Gastroesophageal sphincter (tissue), 4 donors: ENCODE measurements at regions not wholly inside any gene's neighbourhood (a gene's known extent, or its start where the extent isn't known, plus 50 kb on each side); places are given as distances from the start of the nearest gene placed in this dataset.

ENCODE experiments used
- ATAC-seq: fragments of 150-250 bp; one replicate; pipeline ENCODE4 v1.9.1; 2016; ENCODE audit warnings: mild to moderate bottlenecking, moderate library complexity
- H3K27ac ChIP-seq, 4 donors: fragments of 200-600 bp; sonication (generic) in 3 of 4; 1 replicate in 3 of 4; 2 replicates in 1 of 4; pipeline ENCODE4 v1.5.1; 2016 to 2019
- H3K27me3 ChIP-seq: fragments of 200-600 bp; sonication (generic); one replicate; pipeline ENCODE4 v1.5.1; 2019
- H3K36me3 ChIP-seq, 2 donors: fragments of 200-600 bp; sonication (generic); one replicate each; pipeline ENCODE4 v1.5.1; 2019; ENCODE audit warnings: control low read depth in 1 of 2
- H3K4me1 ChIP-seq, 3 donors: fragments of 200-600 bp; sonication (generic); 1 replicate in 2 of 3; 2 replicates in 1 of 3; pipeline ENCODE4 v1.5.1; 2016 to 2019; ENCODE audit warnings: control low read depth in 2 of 3
- H3K4me3 ChIP-seq, 2 donors: fragments of 200-600 bp; sonication (generic); one replicate each; pipeline ENCODE4 v1.5.1; 2019; ENCODE audit warnings: mild to moderate bottlenecking in 1 of 2, moderate library complexity in 1 of 2
- H3K9me3 ChIP-seq, 3 donors: fragments of 200-600 bp; sonication (generic); one replicate each; pipeline ENCODE4 v1.5.1; 2017 to 2019; ENCODE audit warnings: control low read depth in 2 of 3
- CTCF ChIP-seq, 4 experiments: fragments of 200-600 bp in 2 of 4; fragments of 450-650 bp in 2 of 4; sonication (generic) in 1 of 4; IDR thresholded peaks; one replicate each; pipeline ENCODE4 v1.5.1; 2017 to 2019; ENCODE audit warnings: antibody characterized with exemption in 4 of 4, mild to moderate bottlenecking in 2 of 4, moderate library complexity in 2 of 4
- EP300 ChIP-seq: sonication (generic); formaldehyde crosslinking; IDR thresholded peaks from one replicate; pipeline ENCODE4 v1.6.1; 2017; ENCODE audit warnings: antibody characterized with exemption, mild to moderate bottlenecking
- POLR2A ChIP-seq, 2 donors: fragments of 450-650 bp; IDR thresholded peaks; one replicate each; pipeline ENCODE4 v1.6.1; 2017; ENCODE audit warnings: antibody characterized with exemption in 2 of 2, mild to moderate bottlenecking in 2 of 2, moderate library complexity in 1 of 2
- POLR2AphosphoS5 ChIP-seq: sonication (generic); formaldehyde crosslinking; IDR thresholded peaks from one replicate; pipeline ENCODE4 v1.6.1; 2017; ENCODE audit warnings: antibody characterized with exemption
- WGBS, 2 donors: methylation state at CpG; one replicate each; pipeline ENCODE4 v1.1.5; 2018; ENCODE audit warnings: low coverage in 1 of 2; 5-methylcytosine and 5-hydroxymethylcytosine counted together

- no peak for TF ChIP-seq POLR2AphosphoS5
- TF ChIP-seq EP300 = no peak
- no peak for TF ChIP-seq CTCF (IDR thresholded peaks at IDR 0.05)
- TF ChIP-seq POLR2A (IDR thresholded peaks at IDR 0.05) = no peak
- WGBS, 2 donors = 48 to 69% methylated on average over 3 to 6 of the region's 6 CpGs
- no peak for ATAC-seq
- no peaks in the 10 kb centered on the region for H3K4me1 ChIP-seq
- H3K9me3 ChIP-seq = no peaks in the 10 kb centered on the region
- H3K36me3 ChIP-seq = no peaks in the 10 kb centered on the region
- no peak overlapping the region for H3K27ac ChIP-seq
- no peak overlapping the region for H3K4me3 ChIP-seq
- peaks cover 9% of the 10 kb centered on the region for H3K27me3 ChIP-seq
Observed at GRCh38 chr13:28586439-28587173, 72.3 kb upstream of the POMP start.

- no peak for TF ChIP-seq CTCF (IDR thresholded peaks at IDR 0.05)
- TF ChIP-seq POLR2A (IDR thresholded peaks at IDR 0.05) = no peak
- TF ChIP-seq EP300 = no peak
- no peak for TF ChIP-seq POLR2AphosphoS5
- no peak overlapping the region for H3K27ac ChIP-seq
- H3K4me1 ChIP-seq = no peaks in the 10 kb centered on the region
- no peak overlapping the region for H3K4me3 ChIP-seq
- H3K36me3 ChIP-seq = no peaks in the 10 kb centered on the region
- 38 to 63% methylated on average over 1 of the region's 1 CpG for WGBS, 2 donors
- ATAC-seq = no peak
- peaks cover 5% of the 10 kb centered on the region for H3K27me3 ChIP-seq
- H3K9me3 ChIP-seq = no peaks in the 10 kb centered on the region
Observed at GRCh38 chr13:28585561-28585960, 73.4 kb upstream of the POMP start.

GRCh38 chr13:28584873-28585381 lies 74.0 kb upstream of the POMP start:
- no peak for TF ChIP-seq POLR2A (IDR thresholded peaks at IDR 0.05)
- H3K4me1 ChIP-seq = no peaks in the 10 kb centered on the region
- no peak for ATAC-seq
- no peaks in the 10 kb centered on the region for H3K9me3 ChIP-seq
- H3K4me3 ChIP-seq = no peak overlapping the region
- WGBS, 2 donors = 65 to 79% methylated on average over 4 of the region's 4 CpGs
- H3K36me3 ChIP-seq = no peaks in the 10 kb centered on the region
- H3K27me3 ChIP-seq = no peaks in the 10 kb centered on the region
- H3K27ac ChIP-seq = no peak overlapping the region

GRCh38 chr13:28583651-28584091 lies 75.3 kb upstream of the POMP start:
- TF ChIP-seq POLR2AphosphoS5 = no peak
- TF ChIP-seq EP300 = no peak
- no peak for TF ChIP-seq CTCF (IDR thresholded peaks at IDR 0.05)
- TF ChIP-seq POLR2A (IDR thresholded peaks at IDR 0.05) = no peak
- H3K36me3 ChIP-seq = no peaks in the 10 kb centered on the region
- no peak overlapping the region for H3K27ac ChIP-seq
- WGBS, 2 donors = 39 to 60% methylated on average over 4 to 6 of the region's 19 CpGs
- H3K27me3 ChIP-seq = no peaks in the 10 kb centered on the region
- no peak for ATAC-seq
- H3K9me3 ChIP-seq = no peaks in the 10 kb centered on the region
- H3K4me3 ChIP-seq = no peak overlapping the region
- no peaks in the 10 kb centered on the region for H3K4me1 ChIP-seq

GRCh38 chr13:28582892-28583240 lies 76.1 kb upstream of the POMP start:
- Histone ChIP-seq H3K27me3 (no peaks in the 10 kb centered on the region), H3K4me1 (no peaks in the 10 kb centered on the region), H3K4me3 (no peak overlapping the region), H3K27ac (no peak overlapping the region), H3K36me3 (no peaks in the 10 kb centered on the region), H3K9me3 (no peaks in the 10 kb centered on the region)
- WGBS, 2 donors = 68 to 79% methylated on average over 2 to 8 of the region's 8 CpGs
- TF ChIP-seq EP300 (no peak), POLR2A (IDR thresholded peaks at IDR 0.05) (no peak), POLR2AphosphoS5 (no peak), CTCF (IDR thresholded peaks at IDR 0.05) (no peak)
- ATAC-seq = no peak
